PFSK-1 (cell line): ENCODE measurements at regions not wholly inside any gene's neighbourhood (a gene's known extent, or its start where the extent isn't known, plus 50 kb on each side); places are given as distances from the start of the nearest gene placed in this dataset.

ENCODE experiments used
- FOXP2 ChIP-seq: optimal IDR thresholded peaks from 2 replicates; pipeline ENCODE3; 2011; ENCODE audit warnings: borderline replicate concordance, control low read depth, inconsistent platforms; ENCODE audit not compliant: insufficient read depth; ENCODE audit errors: extremely low read length, extremely low read depth
- POLR2AphosphoS5 ChIP-seq: IDR thresholded peaks from 2 replicates; pipeline ENCODE4 v1.6.1; 2012; ENCODE audit warnings: low read depth, mild to moderate bottlenecking, control low read depth, low read length, moderate library complexity
- REST ChIP-seq, 2 experiments: IDR thresholded peaks; 2 replicates each; pipeline versions ENCODE4 v1.6.1 to v1.8.0; 2011 to 2012; ENCODE audit warnings: low read depth in 2 of 2, low read length in 2 of 2, control low read depth in 1 of 2, inconsistent platforms in 1 of 2, mild to moderate bottlenecking in 1 of 2, moderate library complexity in 1 of 2; ENCODE audit not compliant: insufficient read depth in 1 of 2
- SIN3A ChIP-seq: IDR thresholded peaks from 2 replicates; pipeline ENCODE4 v1.6.1; 2012; ENCODE audit warnings: mild to moderate bottlenecking, low read length, moderate library complexity, borderline replicate concordance; ENCODE audit not compliant: insufficient read depth
- TAF1 ChIP-seq: IDR thresholded peaks from 2 replicates; pipeline ENCODE4 v1.6.1; 2012; ENCODE audit warnings: low read length, control low read depth, borderline replicate concordance; ENCODE audit not compliant: insufficient read depth

GRCh38 chr2:139380051-139380450 lies 599.9 kb upstream of the NXPH2 start:
- TF ChIP-seq REST (IDR thresholded peaks at IDR 0.05; ENCODE audit: insufficient read depth in 1 of 2, low read depth in 2 of 2, low read length in 2 of 2) (no peak), SIN3A (no peak), TAF1 (no peak), FOXP2 (no peak), POLR2AphosphoS5 (no peak)

- TF ChIP-seq REST (IDR thresholded peaks at IDR 0.05; ENCODE audit: insufficient read depth in 1 of 2, low read depth in 2 of 2, low read length in 2 of 2) (no peak), TAF1 (no peak), POLR2AphosphoS5 (no peak), FOXP2 (no peak), SIN3A (no peak)
Measured at GRCh38 chr2:139378373-139378772, 598.2 kb upstream of the NXPH2 start.

GRCh38 chr2:139374296-139374850 lies 594.2 kb upstream of the NXPH2 start:
- no peak for TF ChIP-seq TAF1

- TF ChIP-seq TAF1 (no peak), SIN3A (no peak), POLR2AphosphoS5 (no peak), REST (IDR thresholded peaks at IDR 0.05; ENCODE audit: insufficient read depth in 1 of 2, low read depth in 2 of 2, low read length in 2 of 2) (no peak), FOXP2 (no peak)
Measured at GRCh38 chr2:139369423-139370409, 589.5 kb upstream of the NXPH2 start.

- no peak for TF ChIP-seq SIN3A
- TF ChIP-seq REST (IDR thresholded peaks at IDR 0.05; ENCODE audit: insufficient read depth in 1 of 2, low read depth in 2 of 2, low read length in 2 of 2) = no peak
- TF ChIP-seq POLR2AphosphoS5 = no peak
- TF ChIP-seq FOXP2 = no peak
Measured at GRCh38 chr2:139367416-139367815, 587.2 kb upstream of the NXPH2 start.
